ENCODE measurements at regions not wholly inside any gene's neighbourhood (a gene's known extent, or its start where the extent isn't known, plus 50 kb on each side); places are given as distances from the start of the nearest gene placed in this dataset.

- ATAC-seq, result no peak
- H3K9me3 ChIP-seq, result no peaks in the 10 kb centered on the region
- H3K4me3 ChIP-seq, result no peak overlapping the region
- DNase-seq, result no peak
- TF ChIP-seq CTCF (IDR thresholded peaks at IDR 0.05), result no peak
- no peaks in the 10 kb centered on the region for H3K4me1 ChIP-seq
- H3K36me3 ChIP-seq, result no peaks in the 10 kb centered on the region
- no peaks in the 10 kb centered on the region for H3K27me3 ChIP-seq
- H3K27ac ChIP-seq, result no peak overlapping the region
- intact Hi-C loops (cut with DNase I), result no loop called here
Observed at GRCh38 chr9:14501366-14501765, 187.4 kb upstream of the NFIB start.

GRCh38 chr9:14500705-14501104 lies 186.8 kb upstream of the NFIB start:
- no peaks in the 10 kb centered on the region for H3K36me3 ChIP-seq
- ATAC-seq, result no peak
- intact Hi-C loops (cut with DNase I), result no loop called here
- DNase-seq, result no peak
- TF ChIP-seq CTCF (IDR thresholded peaks at IDR 0.05), result no peak
- H3K4me3 ChIP-seq, result no peak overlapping the region
- H3K9me3 ChIP-seq, result no peaks in the 10 kb centered on the region
- H3K27ac ChIP-seq, result no peak overlapping the region
- H3K27me3 ChIP-seq, result no peaks in the 10 kb centered on the region
- H3K4me1 ChIP-seq, result no peaks in the 10 kb centered on the region

- no peak for ATAC-seq
- Histone ChIP-seq H3K4me1 (no peaks in the 10 kb centered on the region), H3K27ac (no peak overlapping the region), H3K9me3 (no peaks in the 10 kb centered on the region), H3K36me3 (no peaks in the 10 kb centered on the region), H3K27me3 (no peaks in the 10 kb centered on the region), H3K4me3 (no peak overlapping the region)
- no peak for TF ChIP-seq CTCF (IDR thresholded peaks at IDR 0.05)
- DNase-seq, result no peak
- intact Hi-C loops (cut with DNase I), result no loop called here
Observed at GRCh38 chr9:14499976-14500375, 186.0 kb upstream of the NFIB start.

- intact Hi-C loops (cut with DNase I), result no loop called here
- no peaks in the 10 kb centered on the region for H3K36me3 ChIP-seq
- H3K27ac ChIP-seq, result no peak overlapping the region
- DNase-seq (no peak), ATAC-seq (no peak)
- H3K9me3 ChIP-seq, result no peaks in the 10 kb centered on the region
- H3K4me1 ChIP-seq, result no peaks in the 10 kb centered on the region
- TF ChIP-seq CTCF (IDR thresholded peaks at IDR 0.05), result no peak
- no peaks in the 10 kb centered on the region for H3K27me3 ChIP-seq
- H3K4me3 ChIP-seq, result no peak overlapping the region
Observed at GRCh38 chr9:14498824-14499223, 184.9 kb upstream of the NFIB start.

GRCh38 chr9:14497476-14497875 lies 183.5 kb upstream of the NFIB start:
- H3K9me3 ChIP-seq, result no peaks in the 10 kb centered on the region
- no peak for TF ChIP-seq CTCF (IDR thresholded peaks at IDR 0.05)

More at GRCh38 chr9:14497476-14497875, 183.5 kb upstream of the NFIB start:
- ATAC-seq (no peak), DNase-seq (no peak)
- Histone ChIP-seq H3K36me3 (no peaks in the 10 kb centered on the region), H3K27ac (no peak overlapping the region), H3K4me3 (no peak overlapping the region), H3K27me3 (no peaks in the 10 kb centered on the region), H3K4me1 (no peaks in the 10 kb centered on the region)
- intact Hi-C loops (cut with DNase I), result no loop called here

All from upper lobe of right lung (tissue), 1 donor.